Stimulated activated CD4-positive, alpha-beta T cell treated with anti-CD3 and anti-CD28 coated beads, Interleukin-2, amount 100 ng/mL, for 24 hours (primary cell): ENCODE measurements at regions not wholly inside any gene's neighbourhood (a gene's known extent, or its start where the extent isn't known, plus 50 kb on each side); places are given as distances from the start of the nearest gene placed in this dataset.
"Not testable (repeated sequence)": the region's sequence is repeated elsewhere in the genome, so short reads cannot be mapped to it uniquely, and the experiment has no call there.

Experiments
- DNase-seq, 2 donors: peaks; one replicate each; pipeline ENCODE4 v3.0.0-alpha.2; 2020

DNA sequence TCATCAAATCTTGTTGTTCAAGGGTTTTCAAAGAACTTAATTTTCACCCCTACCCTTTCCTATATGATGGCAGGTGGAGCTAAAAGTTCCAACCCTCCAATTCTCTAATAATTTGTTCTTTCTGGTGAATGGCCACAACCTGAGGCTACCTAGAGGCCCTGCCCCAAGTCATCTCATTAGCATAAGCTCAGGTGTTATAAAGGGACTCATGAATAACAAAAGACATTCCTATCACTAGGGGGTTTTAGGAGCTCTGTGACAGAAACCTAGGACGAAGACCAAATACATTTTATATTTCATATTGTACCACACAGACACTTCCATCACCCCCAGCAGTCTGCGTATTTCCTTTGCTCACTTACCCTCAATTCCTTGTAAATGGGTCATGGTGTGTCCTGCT, 483.6 kb upstream of the EPHA6 start:
- DNase-seq = no peak

DNA sequence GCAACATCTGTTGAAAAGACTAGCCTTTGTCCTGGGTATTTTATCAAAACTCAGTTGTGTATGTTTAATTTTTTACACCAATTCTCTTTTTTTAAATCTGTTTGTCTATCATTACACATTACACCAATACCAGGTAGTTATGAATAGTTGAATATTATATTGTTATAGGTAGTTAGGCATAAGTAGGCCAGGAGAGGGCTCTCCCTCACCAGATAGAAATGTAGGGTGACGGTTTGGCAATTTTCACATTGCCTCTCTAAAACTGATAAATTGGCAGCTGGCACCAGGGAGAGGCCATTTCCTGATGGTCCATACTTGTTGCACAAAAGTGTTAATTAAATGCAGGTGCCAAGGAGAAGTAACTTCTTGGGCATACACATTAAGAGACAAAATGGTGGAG, 483.1 kb upstream of the EPHA6 start:
- no peak for DNase-seq

DNA sequence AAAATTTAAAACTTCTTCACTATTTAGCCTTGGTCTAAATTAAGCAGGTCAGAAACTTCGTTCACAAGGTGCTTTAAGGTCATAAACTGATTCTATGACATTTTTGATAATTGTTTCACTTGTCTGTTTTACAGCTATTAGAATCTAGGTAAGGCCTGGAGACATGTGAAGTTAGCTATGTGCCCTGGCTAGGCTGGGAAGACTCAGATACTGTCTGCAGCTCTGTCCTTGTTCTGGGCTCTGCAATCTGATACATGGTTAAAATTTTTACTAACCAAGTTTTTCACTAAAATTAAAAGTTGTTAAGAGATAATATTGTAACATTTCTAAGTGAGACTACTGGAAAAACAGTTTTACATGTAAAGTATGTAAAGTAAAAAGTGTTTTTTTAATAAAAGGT, 479.6 kb upstream of the EPHA6 start:
- no peak for DNase-seq

DNA sequence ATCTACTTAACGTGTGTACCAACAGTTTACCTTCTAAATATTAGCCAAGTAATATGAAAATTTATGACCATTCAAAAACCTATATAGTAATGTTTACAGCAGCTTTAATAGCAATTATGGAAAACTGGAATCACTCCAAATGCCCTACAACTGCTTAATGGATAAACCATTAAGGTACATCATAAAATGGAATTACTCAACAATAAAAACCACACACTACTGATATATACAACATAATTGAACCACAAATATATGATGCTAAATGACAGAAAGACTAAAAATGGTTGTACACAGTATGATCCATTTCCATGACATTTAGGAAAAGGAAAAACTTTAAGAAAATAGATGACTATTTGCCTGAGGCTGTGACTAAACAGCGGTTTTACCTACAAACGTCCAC, 467.1 kb upstream of the EPHA6 start:
- no peak for DNase-seq

DNA sequence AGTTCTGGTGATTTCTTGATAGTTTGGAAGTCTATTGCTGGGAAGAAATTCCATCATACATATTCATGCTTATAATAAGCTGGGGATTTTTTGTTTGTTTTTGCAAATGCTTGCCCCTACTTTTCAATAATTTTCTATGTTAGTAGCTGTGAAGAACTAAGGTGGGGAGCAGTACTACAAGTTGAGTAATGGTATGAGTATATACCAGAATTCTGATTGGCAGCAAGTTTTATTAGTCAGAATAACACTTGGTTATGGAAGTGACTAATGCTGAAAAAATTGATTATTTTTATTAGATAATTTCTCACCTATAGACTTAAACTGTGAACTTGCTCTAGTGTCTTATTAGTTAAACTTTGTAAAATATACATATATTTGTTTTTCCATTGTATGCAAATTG, 462.8 kb upstream of the EPHA6 start:
- not testable (repeated sequence) for DNase-seq

DNA sequence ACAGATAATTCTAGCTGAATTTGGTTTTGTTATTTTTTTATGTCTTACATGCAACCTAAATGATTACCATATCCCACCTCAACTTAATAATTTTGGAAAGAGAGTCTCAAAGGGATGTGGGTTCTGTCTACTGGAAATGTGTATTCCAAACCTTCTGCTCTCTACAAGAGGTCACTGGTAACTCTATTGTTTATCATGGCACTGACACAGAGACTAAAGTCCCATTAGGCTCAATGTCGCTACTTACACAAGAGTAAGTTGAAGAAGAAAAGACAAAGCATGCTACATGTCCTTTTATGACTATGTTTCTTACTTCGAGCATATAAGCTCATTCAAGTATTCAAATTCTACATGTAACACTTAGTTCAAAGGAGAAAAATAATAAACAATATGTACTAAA, 460.3 kb upstream of the EPHA6 start:
- DNase-seq = no peak

DNA sequence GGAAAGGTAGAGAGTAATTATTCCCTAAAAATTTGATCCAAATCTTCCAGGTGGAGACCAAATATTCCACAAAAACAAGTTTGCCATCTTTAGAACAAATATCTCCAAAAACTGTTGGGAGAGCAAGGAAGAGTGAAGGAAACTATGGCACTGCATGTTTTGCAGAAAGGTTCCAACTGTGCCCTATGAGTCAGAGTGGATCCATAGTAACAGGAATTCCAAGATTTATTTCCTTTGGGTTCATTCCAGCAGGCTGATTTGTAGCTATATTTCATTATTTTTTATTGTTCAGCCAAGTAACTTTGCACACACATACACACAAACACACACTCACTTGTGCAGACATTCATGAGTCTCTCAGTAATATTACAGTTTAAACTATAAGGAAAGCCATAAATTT, 459.7 kb upstream of the EPHA6 start:
- no peak for DNase-seq

DNA sequence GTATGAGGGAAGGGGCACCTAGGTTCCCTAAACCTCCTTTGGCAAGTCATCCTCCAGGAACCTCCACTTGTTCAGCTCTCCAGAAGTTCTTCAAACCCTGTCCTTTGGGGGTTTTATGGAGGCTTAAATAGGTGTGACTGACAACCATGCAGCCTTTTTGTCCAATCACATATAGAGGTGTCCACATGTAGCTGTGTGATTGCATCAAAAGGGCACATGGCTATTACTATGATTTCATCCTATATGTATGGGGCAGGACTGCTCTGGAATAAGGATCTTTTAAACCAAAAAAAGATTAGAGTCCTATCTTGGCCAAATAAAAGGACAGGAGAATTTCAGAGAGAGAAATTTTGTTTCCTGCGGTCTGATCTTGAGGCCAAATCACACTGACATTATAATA, 453.2 kb upstream of the EPHA6 start:
- no peak for DNase-seq

DNA sequence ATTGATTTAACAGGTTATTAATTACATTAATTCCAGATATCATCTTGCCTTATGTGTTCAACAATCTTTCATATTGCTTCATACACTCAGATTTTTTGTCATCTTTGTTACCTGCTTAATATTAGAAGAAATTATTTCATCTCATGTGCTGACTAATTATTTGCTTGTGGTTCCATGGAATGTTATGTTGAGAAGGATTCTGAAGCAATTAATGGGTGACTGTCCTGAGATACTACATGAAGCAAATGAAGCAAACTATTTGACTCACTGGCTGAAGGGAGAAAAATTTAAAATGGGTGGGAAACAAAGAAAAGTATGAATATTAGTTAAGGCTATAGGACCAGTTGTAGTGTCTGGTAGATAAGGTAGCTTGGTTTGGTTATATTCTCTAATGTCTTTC, 443.8 kb upstream of the EPHA6 start:
- no peak for DNase-seq

DNA sequence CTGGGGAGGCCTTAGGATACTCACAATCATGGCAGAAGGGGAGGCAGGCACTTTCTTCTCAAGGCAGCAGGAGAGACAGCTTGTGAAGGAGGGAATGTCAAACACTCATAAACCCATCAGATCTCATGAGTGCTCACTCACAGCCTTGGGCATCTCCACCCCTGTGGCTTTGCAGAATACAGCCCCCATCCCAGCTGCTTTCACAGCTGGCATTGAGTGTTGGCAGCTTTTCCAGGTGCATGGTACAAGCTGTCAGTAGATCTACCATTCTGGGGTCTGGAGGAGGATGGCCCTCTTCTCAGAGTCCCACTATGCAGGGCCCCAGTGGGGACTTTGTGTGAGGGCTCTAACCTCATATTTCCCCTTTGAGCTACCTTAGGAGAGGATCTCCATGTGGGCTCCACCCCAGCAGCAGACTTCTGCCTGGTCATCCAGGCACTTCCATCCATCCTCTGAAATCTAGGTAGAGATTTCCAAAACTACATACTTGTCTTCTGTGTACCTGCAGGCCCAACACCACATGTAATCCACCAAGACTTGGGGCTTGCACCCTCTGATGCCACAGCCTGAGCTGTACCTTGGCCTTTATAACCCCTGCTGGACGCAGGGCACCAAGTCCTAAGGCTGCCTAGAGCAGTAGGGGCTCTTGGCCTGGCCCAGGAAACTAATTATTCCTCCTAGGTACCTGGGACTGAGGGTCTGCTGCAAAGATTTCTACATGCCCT, 404.2 kb upstream of the EPHA6 start:
- no peak for DNase-seq

DNA sequence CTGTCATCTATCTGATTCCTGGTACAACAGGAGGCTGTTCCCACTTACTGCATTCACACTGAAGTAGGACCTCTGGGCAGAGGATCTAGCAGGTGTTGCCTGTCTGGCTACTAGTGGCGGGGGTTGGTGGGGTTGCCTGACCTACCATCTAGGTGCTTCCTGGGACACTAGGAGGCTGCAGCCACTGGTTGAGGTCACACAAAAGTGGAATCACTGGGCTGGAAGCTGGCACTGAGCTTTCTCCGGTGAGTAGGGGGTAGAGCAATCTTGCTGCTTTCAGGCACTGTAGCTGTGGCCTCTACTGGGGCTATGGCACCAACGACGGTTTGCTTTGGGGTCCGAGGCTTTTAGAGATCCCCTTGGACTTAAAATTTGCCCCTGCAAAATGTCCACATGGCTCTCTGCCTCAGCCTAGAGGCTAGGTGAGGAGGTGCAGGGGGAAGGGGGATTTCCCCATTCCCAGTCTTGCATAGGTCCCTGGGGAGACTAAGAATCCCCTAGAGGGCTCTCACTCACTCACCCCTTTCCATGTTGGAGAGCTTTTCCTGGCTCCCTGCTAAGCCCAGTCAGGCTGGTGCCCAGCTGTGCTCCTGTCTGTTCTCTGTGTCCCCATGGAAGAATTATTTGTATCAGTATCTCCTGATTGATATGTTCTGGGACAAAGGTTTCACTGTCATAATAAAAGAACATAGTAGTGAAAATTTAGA, 397.7 kb upstream of the EPHA6 start:
- DNase-seq = no peak

DNA sequence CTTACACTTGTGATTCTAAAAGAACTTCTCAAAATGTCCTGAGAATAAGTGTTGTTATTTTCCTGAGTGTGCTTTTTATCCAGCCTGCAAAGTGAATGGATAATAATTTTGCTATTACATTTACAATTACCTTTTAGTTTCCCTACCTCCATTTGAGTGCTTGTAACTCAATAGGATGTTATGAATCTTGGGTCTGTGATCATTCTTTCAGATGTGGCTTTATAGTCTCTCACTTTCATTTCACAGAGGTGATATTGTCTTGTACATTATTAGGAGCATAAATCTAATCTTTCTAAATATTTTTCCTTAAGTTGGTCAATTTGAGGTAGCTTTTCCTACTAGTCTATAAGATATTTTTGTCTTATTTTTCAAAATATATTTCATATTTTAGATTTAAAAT, 386.3 kb upstream of the EPHA6 start:
- DNase-seq = no peak

DNA sequence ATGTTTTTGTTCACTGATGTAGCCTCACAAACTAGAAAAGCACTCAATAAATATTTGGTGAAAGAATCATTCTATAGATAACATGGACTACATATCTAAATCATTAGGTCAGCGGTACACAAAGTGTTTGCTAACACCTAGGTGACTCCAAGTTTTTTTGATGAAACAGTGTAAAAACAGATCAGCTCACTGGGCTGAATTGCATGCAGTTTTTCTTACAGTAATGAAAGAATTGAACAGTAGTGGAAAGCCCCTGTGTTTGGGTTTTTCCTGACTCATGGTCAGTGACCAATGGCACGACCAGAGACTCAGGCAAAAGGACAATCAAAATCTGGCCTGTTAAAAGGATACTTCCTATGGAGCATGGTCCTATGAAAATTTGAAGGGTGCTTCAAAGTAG, 384.3 kb upstream of the EPHA6 start:
- no peak for DNase-seq

DNA sequence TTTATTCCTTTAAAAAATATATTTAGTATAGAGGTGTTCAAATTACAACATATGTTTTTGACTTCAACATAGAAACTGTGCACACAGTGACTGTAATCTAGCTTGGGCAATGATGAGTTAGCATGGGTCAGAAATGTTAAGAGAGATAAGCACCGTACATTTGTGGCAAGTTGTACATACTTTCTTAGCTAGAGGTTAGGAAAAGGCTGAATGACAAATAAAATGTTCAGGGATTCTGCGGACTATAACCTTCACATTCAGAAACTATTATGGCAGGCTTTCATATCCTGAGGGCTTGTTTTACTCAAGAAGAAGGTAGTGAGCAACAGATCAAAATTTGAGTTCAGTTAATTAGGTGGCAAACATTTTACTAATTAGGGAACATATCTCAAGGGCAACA, 379.7 kb upstream of the EPHA6 start:
- DNase-seq = no peak

DNA sequence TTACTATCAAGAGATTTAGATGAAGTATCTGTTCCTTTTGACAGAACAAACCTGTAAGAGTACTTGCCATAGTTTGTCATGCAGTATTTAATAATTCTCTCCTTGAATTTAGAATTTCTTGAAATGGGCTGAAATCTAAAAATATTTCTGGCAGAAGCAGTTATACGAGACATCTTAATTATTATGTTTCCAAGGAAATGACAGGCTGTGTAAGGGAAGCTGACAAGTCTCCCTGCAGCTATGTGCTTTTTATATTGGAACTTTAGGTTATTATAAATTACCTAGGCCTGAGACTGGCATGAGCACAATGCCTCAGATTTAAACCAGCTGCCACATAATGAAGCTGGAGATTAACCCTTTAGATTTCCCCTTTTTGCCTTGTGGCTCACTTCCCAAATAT, 365.0 kb upstream of the EPHA6 start:
- no peak for DNase-seq

DNA sequence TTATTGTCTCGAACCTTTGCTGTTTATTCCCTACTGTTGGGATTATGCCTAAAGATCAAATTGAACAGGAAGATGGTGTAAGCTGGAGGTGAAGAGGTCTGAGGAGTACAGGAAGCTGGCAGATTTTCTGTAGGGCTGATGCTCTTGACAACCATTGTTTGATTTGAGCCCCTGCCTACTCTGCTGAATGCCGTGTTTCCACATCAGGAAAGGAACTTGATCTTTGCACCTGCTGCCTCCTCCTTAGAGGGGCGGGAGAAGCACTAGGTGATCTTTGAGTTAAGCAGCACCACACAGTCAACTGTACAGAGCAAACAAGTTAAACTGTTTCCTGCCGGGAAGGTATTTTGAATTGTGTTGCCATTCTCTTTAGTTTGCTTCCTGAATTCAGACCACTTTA, 364.6 kb upstream of the EPHA6 start:
- no peak for DNase-seq

DNA sequence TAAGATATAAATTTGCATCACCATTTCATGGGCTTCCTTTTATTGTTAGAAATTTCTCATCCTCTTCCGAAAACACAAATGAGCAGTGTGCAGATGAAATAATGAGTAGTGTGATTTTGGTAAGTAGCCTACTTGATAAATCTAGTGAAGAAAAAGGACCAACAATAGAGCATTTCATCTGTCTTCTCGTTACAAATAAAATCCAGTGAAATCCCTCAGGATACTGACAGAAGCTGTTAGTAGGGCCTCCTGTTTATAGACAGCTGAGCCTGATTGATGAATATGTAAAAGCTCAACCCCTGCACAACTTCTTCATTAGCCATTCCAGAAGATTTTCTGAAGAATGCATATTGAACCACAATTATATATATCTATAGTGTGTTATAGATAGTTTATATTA, 363.7 kb upstream of the EPHA6 start:
- DNase-seq = no peak

DNA sequence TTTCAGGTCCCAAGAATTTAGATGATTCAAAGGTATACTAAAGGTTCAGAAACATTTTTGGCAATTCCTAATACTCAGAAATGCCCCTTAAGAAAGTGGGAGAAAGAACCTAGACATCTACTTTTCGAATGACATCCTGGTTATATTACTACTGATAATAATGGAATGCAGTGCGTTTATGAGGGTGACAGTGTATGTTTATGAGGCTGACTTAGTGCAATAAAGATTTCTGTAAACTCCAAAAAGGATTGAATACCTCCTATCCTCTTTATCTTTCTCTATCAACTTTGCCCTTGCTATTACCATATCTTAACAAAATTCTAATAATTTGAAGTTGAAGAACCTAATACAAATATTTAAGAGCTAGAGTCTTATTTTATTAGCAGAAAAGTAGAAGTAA, 348.9 kb upstream of the EPHA6 start:
- no peak for DNase-seq

DNA sequence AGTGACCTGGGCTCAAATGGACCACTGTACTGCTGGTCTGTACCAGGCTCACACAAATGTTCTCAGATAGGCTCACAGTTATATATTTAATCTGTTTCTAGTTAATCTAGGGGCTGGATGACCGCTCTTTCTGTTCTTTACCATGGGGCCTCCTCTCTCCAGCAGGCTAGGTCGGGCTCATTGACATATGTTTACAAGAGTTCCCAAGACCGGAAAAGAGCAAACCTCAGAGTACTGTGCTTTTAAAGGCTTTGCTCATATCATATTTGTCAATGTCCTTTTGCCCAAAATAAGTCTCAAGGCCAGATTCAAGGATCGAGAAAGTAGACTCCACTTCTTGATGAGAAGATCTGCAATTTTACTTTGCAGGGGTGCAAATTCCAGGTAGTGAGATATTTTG, 348.0 kb upstream of the EPHA6 start:
- DNase-seq = no peak

DNA sequence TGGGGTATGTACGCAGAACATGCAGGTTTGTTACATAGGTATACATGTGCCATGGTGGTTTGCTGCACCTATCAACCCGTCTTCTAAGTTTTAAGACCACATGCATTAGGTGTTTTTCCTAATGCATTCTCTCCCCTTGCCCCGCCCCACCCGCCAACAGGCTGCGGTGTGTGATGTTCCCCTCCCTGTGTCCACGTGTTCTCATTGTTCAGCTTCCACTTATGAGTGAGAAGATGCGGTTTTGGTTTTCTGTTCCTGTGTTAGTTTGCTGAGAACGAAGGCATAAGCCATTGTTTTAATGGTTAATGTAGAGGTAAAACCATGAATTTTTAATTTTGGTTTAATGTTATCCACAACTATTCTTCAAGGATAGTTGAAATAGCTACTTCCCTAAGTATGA, 346.8 kb upstream of the EPHA6 start:
- no peak for DNase-seq

DNA sequence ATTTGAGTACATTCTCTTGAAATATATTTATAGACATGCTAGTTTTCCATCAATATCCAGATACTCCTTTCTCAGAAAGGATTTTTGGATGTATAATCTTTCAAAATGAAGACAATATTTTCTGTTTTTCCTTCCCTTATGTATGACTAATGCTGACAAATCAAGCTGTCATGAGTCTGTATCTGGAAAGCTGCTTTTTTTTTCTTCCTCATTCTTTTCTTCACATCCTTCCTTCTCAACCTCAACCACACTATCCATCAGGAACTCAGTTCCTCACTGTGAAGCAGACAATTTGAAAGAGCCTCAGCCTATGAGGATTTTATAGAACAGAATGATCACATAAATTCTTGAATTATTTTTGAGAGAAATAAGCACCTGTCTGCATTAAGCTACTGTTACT, 335.9 kb upstream of the EPHA6 start:
- DNase-seq = no peak

DNA sequence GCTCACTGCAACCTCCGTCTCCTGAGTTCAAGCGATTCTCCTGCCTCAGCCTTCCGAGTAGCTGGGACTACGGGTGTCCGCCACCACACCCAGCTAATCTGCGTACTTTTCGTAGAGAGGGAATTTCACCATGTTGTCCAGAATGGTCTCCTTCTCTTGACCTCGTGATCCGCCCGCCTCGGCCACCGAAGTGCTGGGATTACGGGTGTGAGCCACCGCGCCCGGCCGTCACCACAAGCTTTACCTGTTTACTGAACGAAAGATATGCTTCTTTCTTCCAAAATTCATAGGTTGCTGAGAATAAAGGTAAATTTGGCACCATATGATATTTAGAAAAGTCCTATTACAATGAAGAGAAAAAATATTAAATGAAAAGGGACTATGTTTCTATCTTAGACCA, 333.5 kb upstream of the EPHA6 start:
- DNase-seq = no peak

DNA sequence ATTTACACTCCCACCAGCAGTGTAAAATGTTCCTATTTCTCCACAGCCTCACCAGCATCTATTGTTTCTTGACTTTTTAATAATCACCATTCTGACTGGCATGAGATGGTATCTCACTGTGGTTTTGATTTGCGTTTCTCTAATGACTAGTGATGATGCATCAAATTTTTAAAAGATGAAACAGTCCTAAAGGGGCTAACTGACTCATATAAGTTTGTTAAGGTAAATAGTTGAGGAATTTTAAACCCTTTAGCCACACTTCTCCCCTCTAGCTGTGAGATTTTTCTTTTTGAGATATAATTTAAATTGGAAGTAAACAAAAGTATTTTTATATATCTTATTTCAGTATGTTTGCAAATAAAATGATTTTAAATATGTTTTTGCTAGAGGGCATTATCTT, 331.2 kb upstream of the EPHA6 start:
- DNase-seq = not testable (repeated sequence)

DNA sequence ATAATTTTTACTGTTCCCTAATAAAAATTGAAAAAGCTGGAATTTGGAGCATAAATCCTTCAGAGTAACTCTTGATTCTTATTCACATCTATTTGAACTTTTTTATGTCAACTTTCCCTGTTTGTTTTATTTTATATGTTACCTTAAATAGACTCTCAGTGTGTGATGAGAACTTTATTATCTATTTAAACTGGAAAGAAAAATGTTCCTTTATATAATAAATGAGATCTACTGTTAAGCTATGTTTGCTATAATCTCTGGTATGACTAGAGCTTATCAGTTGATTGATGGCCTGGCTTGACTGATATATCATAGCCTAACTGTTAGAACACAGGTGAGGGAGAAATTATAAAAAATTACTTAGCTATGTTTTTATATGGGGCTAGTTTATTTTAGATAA, 330.6 kb upstream of the EPHA6 start:
- DNase-seq = no peak

DNA sequence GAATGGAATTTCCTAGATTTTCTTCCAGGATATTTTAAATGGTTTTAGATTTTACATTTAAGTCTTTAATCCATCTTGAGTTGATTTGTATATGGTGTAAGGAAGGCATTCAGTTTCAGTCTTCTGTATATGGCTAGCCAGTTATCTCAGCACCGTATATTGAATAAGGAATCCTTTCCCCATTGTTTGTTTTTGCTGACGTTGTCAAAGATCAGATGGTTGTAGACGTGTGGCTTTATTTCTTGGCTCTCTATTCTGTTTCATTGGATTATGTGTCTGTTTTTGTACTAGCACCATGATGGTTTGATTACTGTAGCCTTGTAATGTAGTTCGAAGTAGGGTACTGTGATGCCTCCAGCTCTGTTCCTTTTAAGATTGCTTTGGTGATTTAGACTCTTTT, 325.7 kb upstream of the EPHA6 start:
- no peak for DNase-seq
